Tibial nerve (tissue), 3 donors: ENCODE measurements at regions not wholly inside any gene's neighbourhood (a gene's known extent, or its start where the extent isn't known, plus 50 kb on each side); places are given as distances from the start of the nearest gene placed in this dataset.

Source experiments
- POLR2A ChIP-seq, 2 donors: fragments of 450-650 bp; IDR thresholded peaks; one replicate each; pipeline ENCODE4 v1.6.1; 2017; ENCODE audit warnings: antibody characterized with exemption in 2 of 2, mild to moderate bottlenecking in 2 of 2, moderate library complexity in 2 of 2
- TF ChIP-seq, protein P1 (sequence below), 5 experiments: fragments of 200-600 bp in 3 of 5; fragments of 450-650 bp in 2 of 5; sonication (generic) in 3 of 5; IDR thresholded peaks; one replicate each; pipeline ENCODE4 v1.5.1; 2016 to 2019; ENCODE audit warnings: antibody characterized with exemption in 5 of 5, mild to moderate bottlenecking in 3 of 5, moderate library complexity in 2 of 5

DNA sequence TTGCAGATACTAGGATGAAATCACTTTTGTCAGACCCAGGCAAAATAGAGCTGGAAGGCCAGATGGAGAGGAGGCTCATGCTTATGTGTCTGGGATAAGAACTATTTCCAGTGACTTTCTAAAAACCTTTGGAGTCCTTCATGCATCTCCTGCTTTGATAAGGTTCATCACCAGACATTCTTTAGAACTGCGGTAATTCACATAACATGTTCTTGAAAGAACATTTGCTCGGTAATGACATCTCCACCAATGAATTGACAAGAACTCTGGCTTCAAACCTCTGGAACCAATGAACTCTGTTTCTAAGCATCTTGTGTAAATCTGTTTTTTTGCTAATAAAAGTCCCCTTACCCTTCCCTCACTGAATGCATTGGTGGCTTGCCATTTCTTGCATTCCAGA, 112.0 kb upstream of the KL start:
- no peak for TF ChIP-seq POLR2A (IDR thresholded peaks at IDR 0.05)
- TF ChIP-seq, protein P1, sequence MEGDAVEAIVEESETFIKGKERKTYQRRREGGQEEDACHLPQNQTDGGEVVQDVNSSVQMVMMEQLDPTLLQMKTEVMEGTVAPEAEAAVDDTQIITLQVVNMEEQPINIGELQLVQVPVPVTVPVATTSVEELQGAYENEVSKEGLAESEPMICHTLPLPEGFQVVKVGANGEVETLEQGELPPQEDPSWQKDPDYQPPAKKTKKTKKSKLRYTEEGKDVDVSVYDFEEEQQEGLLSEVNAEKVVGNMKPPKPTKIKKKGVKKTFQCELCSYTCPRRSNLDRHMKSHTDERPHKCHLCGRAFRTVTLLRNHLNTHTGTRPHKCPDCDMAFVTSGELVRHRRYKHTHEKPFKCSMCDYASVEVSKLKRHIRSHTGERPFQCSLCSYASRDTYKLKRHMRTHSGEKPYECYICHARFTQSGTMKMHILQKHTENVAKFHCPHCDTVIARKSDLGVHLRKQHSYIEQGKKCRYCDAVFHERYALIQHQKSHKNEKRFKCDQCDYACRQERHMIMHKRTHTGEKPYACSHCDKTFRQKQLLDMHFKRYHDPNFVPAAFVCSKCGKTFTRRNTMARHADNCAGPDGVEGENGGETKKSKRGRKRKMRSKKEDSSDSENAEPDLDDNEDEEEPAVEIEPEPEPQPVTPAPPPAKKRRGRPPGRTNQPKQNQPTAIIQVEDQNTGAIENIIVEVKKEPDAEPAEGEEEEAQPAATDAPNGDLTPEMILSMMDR (IDR thresholded peaks at IDR 0.05), result no peak
